Esophagus squamous epithelium (tissue), 4 donors: ENCODE measurements at regions not wholly inside any gene's neighbourhood (a gene's known extent, or its start where the extent isn't known, plus 50 kb on each side); places are given as distances from the start of the nearest gene placed in this dataset.

Experiments
- CTCF ChIP-seq, 6 experiments: fragments of 450-650 bp in 4 of 6; fragments of 200-600 bp in 2 of 6; sonication (generic) in 2 of 6; IDR thresholded peaks; one replicate each; pipeline ENCODE4 v1.5.1; 2016 to 2019; ENCODE audit warnings: antibody characterized with exemption in 6 of 6, mild to moderate bottlenecking in 4 of 6, moderate library complexity in 4 of 6
- POLR2A ChIP-seq, 4 donors: fragments of 450-650 bp; IDR thresholded peaks; one replicate each; pipeline ENCODE4 v1.6.1; 2017; ENCODE audit warnings: antibody characterized with exemption in 4 of 4, mild to moderate bottlenecking in 4 of 4, moderate library complexity in 3 of 4

- TF ChIP-seq CTCF (IDR thresholded peaks at IDR 0.05), result no peak
- no peak for TF ChIP-seq POLR2A (IDR thresholded peaks at IDR 0.05)
These were observed 183.0 kb upstream of the TMCO5A start for GRCh38 chr15:37751401-37751800.
